K562 (cell line): ENCODE measurements at regions not wholly inside any gene's neighbourhood (a gene's known extent, or its start where the extent isn't known, plus 50 kb on each side); places are given as distances from the start of the nearest gene placed in this dataset.

Experiments
- ATF7 ChIP-seq: fragments of 450-650 bp; IDR thresholded peaks from 2 replicates; pipeline ENCODE4 v1.7.1; 2014; ENCODE audit warnings: mild to moderate bottlenecking, moderate library complexity
- CREM ChIP-seq: IDR thresholded peaks from 2 replicates; pipeline ENCODE4 v1.6.1; 2014; ENCODE audit warnings: antibody characterized with exemption, low read depth
- MTA3 ChIP-seq: fragments of 450-650 bp; formaldehyde crosslinking; IDR thresholded peaks from 2 replicates; pipeline ENCODE4 v1.6.1; 2017; ENCODE audit warnings: mild to moderate bottlenecking, borderline replicate concordance
- POLR2B ChIP-seq: fragments of 450-650 bp; IDR thresholded peaks from 2 replicates; pipeline ENCODE4 v1.6.1; 2018; ENCODE audit warnings: low read depth; ENCODE audit not compliant: partially characterized antibody
- TAF7 ChIP-seq: fragments of 450-650 bp; IDR thresholded peaks from 2 replicates; pipeline ENCODE4 v1.6.1; 2016; ENCODE audit warnings: missing genetic modification characterization, missing compliant biosample characterization

GRCh38 chr3:179504371-179504770, 53.1 kb upstream of the GNB4 start:
- TF ChIP-seq CREM (no peak), TAF7 (tag) (no peak), POLR2B (no peak), MTA3 (no peak), ATF7 (no peak)
